A673 (cell line): ENCODE measurements at regions not wholly inside any gene's neighbourhood (a gene's known extent, or its start where the extent isn't known, plus 50 kb on each side); places are given as distances from the start of the nearest gene placed in this dataset.

Experiments used
- EZH2 ChIP-seq: fragments of 200-600 bp; sonication (generic); IDR thresholded peaks from 2 replicates; pipeline ENCODE4 v1.6.1; 2017; ENCODE audit warnings: borderline replicate concordance, low read depth, mild to moderate bottlenecking, mixed read lengths, antibody characterized with exemption, low read length; ENCODE audit not compliant: poor library complexity, severe bottlenecking
- TF ChIP-seq, protein P1 (sequence below): fragments of 300-800, 200-600 bp; sonication (generic); conservative IDR thresholded peaks from 2 replicates; pipeline ENCODE4 v1.5.1; 2017; ENCODE audit warnings: low read depth, mild to moderate bottlenecking, antibody characterized with exemption, low read length, moderate library complexity, mixed read lengths

DNA sequence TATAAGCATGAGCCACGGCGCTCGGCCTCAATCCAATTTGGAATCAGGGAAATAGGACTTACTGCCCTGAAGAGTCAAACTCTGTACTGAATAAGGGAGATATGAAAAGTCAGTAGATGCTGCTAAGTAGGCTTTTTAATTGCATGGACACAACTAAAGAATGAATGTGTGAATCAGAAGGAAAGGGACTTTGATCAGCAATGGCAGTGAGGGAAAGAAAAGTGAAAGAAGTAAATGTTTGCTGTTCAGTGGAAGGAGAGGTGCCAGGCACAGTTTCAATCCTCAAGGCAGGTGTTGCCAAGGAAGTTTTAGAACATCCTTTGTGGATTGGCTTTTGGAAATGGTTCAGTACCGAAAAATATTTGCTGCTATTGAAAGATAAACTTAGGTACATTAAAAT, 62.2 kb upstream of the GCM1 start:
- TF ChIP-seq, protein P1, sequence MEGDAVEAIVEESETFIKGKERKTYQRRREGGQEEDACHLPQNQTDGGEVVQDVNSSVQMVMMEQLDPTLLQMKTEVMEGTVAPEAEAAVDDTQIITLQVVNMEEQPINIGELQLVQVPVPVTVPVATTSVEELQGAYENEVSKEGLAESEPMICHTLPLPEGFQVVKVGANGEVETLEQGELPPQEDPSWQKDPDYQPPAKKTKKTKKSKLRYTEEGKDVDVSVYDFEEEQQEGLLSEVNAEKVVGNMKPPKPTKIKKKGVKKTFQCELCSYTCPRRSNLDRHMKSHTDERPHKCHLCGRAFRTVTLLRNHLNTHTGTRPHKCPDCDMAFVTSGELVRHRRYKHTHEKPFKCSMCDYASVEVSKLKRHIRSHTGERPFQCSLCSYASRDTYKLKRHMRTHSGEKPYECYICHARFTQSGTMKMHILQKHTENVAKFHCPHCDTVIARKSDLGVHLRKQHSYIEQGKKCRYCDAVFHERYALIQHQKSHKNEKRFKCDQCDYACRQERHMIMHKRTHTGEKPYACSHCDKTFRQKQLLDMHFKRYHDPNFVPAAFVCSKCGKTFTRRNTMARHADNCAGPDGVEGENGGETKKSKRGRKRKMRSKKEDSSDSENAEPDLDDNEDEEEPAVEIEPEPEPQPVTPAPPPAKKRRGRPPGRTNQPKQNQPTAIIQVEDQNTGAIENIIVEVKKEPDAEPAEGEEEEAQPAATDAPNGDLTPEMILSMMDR = no peak
- TF ChIP-seq EZH2 = no peak
